ENCODE measurements at regions not wholly inside any gene's neighbourhood (a gene's known extent, or its start where the extent isn't known, plus 50 kb on each side); places are given as distances from the start of the nearest gene placed in this dataset.

DNA sequence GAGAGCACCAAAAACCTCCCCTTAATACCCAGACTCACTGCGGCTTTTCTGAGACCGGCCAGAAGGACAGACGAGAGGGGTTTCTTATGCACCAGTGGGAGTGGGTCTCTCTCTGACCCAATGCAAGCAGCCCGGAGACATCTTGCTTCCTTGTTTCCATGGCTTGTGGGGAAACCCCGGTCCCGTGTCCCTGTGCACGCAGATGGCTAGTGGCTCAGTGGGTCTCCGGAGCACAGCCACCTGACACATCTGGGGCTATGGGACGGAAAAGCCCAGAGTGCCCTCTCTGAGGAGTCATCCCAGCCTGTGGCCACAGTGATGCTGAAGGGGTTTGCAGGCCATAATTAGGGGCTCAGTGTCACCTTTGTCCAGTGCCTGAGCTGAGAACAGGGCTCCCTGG lies 197.6 kb downstream of the PHETA1 start:
- no peak for TF ChIP-seq CTCF (conservative IDR thresholded peaks at IDR 0.05)
- TF ChIP-seq ZFX (IDR thresholded peaks at IDR 0.05) = no peak
